ENCODE measurements at regions not wholly inside any gene's neighbourhood (a gene's known extent, or its start where the extent isn't known, plus 50 kb on each side); places are given as distances from the start of the nearest gene placed in this dataset.

GRCh38 chr22:26887456-26887855, 230.1 kb downstream of the MIAT start:
- Histone ChIP-seq H3K4me2 (ENCODE audit: low read length) (no peak overlapping the region), H3K4me1 (ENCODE audit: low read length) (no peaks in the 10 kb centered on the region), H3K36me3 (replicated peaks; ENCODE audit: low read depth, low read length) (no peaks in the 10 kb centered on the region), H3K79me2 (ENCODE audit: low read length) (no peaks in the 10 kb centered on the region), H4K20me1 (ENCODE audit: insufficient read depth, low read length) (no peaks in the 10 kb centered on the region), H3K9me3 (ENCODE audit: insufficient read depth, low read length) (no peaks in the 10 kb centered on the region), H2AFZ (ENCODE audit: low read depth, low read length) (no peak overlapping the region), H3K9ac (ENCODE audit: low read length) (no peak overlapping the region), H3K27ac (ENCODE audit: low read length) (no peak overlapping the region), H3K27me3 (ENCODE audit: low read depth, low read length) (peaks cover 18% of the 10 kb centered on the region; the same call in 1 of the 2 replicates), H3K4me3 (ENCODE audit: low read length) (no peak overlapping the region)
- TF ChIP-seq EZH2phosphoT487 (IDR thresholded peaks at IDR 0.05; ENCODE audit: low read depth) = no peak
- no peak for TF ChIP-seq CTCF (IDR thresholded peaks at IDR 0.05; ENCODE audit: low read depth, low read length)

GRCh38 chr22:26887916-26888315, 230.5 kb downstream of the MIAT start:
- H3K27me3 ChIP-seq (ENCODE audit: low read depth, low read length) = peaks cover 22% of the 10 kb centered on the region; the same call in 1 of the 2 replicates
- no peak overlapping the region for H3K27ac ChIP-seq (ENCODE audit: low read length)
- TF ChIP-seq CTCF (IDR thresholded peaks at IDR 0.05; ENCODE audit: low read depth, low read length) (no peak), EZH2phosphoT487 (IDR thresholded peaks at IDR 0.05; ENCODE audit: low read depth) (no peak)
- H3K4me1 ChIP-seq (ENCODE audit: low read length) = no peaks in the 10 kb centered on the region
- H3K9me3 ChIP-seq (ENCODE audit: insufficient read depth, low read length) = no peaks in the 10 kb centered on the region
- no peak overlapping the region for H2AFZ ChIP-seq (ENCODE audit: low read depth, low read length)
- no peak overlapping the region for H3K9ac ChIP-seq (ENCODE audit: low read length)
- H4K20me1 ChIP-seq (ENCODE audit: insufficient read depth, low read length) = no peaks in the 10 kb centered on the region
- H3K4me3 ChIP-seq (ENCODE audit: low read length) = no peak overlapping the region
- H3K4me2 ChIP-seq (ENCODE audit: low read length) = no peak overlapping the region
- no peaks in the 10 kb centered on the region for H3K36me3 ChIP-seq (replicated peaks; ENCODE audit: low read depth, low read length)
- H3K79me2 ChIP-seq (ENCODE audit: low read length) = no peaks in the 10 kb centered on the region

- Histone ChIP-seq H3K4me3 (ENCODE audit: low read length) (no peak overlapping the region), H2AFZ (ENCODE audit: low read depth, low read length) (no peak overlapping the region), H3K4me2 (ENCODE audit: low read length) (no peak overlapping the region), H3K9ac (ENCODE audit: low read length) (no peak overlapping the region), H4K20me1 (ENCODE audit: insufficient read depth, low read length) (no peaks in the 10 kb centered on the region), H3K4me1 (ENCODE audit: low read length) (no peaks in the 10 kb centered on the region), H3K27me3 (ENCODE audit: low read depth, low read length) (peaks cover 21% of the 10 kb centered on the region), H3K9me3 (ENCODE audit: insufficient read depth, low read length) (no peaks in the 10 kb centered on the region), H3K27ac (ENCODE audit: low read length) (no peak overlapping the region), H3K79me2 (ENCODE audit: low read length) (no peaks in the 10 kb centered on the region), H3K36me3 (replicated peaks; ENCODE audit: low read depth, low read length) (no peaks in the 10 kb centered on the region)
- TF ChIP-seq CTCF (IDR thresholded peaks at IDR 0.05; ENCODE audit: low read depth, low read length) (no peak), EZH2phosphoT487 (IDR thresholded peaks at IDR 0.05; ENCODE audit: low read depth) (no peak)
These were observed 231.5 kb downstream of the MIAT start for GRCh38 chr22:26888887-26889286.

GRCh38 chr22:26889802-26890201, 232.4 kb downstream of the MIAT start:
- Histone ChIP-seq H3K27ac (ENCODE audit: low read length) (no peak overlapping the region), H3K9ac (ENCODE audit: low read length) (no peak overlapping the region), H3K4me2 (ENCODE audit: low read length) (no peak overlapping the region), H4K20me1 (ENCODE audit: insufficient read depth, low read length) (no peaks in the 10 kb centered on the region), H3K79me2 (ENCODE audit: low read length) (no peaks in the 10 kb centered on the region), H3K4me3 (ENCODE audit: low read length) (no peak overlapping the region), H3K4me1 (ENCODE audit: low read length) (no peaks in the 10 kb centered on the region), H3K27me3 (ENCODE audit: low read depth, low read length) (peaks cover 18% of the 10 kb centered on the region), H3K36me3 (replicated peaks; ENCODE audit: low read depth, low read length) (no peaks in the 10 kb centered on the region), H3K9me3 (ENCODE audit: insufficient read depth, low read length) (no peaks in the 10 kb centered on the region), H2AFZ (ENCODE audit: low read depth, low read length) (no peak overlapping the region)
- TF ChIP-seq CTCF (IDR thresholded peaks at IDR 0.05; ENCODE audit: low read depth, low read length) = no peak
- no peak for TF ChIP-seq EZH2phosphoT487 (IDR thresholded peaks at IDR 0.05; ENCODE audit: low read depth)
